ENCODE measurements at regions not wholly inside any gene's neighbourhood (a gene's known extent, or its start where the extent isn't known, plus 50 kb on each side); places are given as distances from the start of the nearest gene placed in this dataset.

DNA sequence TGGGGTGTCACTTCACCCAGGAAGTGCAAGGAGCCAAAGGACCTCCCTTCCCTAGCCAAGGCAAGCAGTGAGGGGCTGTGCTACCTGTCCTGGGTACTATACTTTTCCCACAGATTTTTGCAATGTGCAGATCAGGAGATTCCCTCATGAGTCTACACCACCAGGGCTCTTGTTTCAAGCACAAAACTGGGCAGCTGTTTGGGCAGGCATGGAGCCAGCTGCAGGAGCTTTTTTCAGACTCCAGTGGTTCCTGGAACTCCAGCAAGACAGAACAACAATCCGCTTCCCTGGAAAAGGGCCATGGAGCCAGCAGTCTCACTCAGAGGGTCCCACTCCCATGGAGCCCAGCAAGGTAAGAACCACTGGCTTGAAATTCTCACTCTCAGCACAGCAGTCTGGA, 1649.6 kb downstream of the LRRC4C start:
- DNase-seq (no peak), ATAC-seq (ENCODE audit: low FRiP score in 2 of 2) (no peak)
- TF ChIP-seq EP300 (IDR thresholded peaks at IDR 0.05) (no peak), POLR2AphosphoS5 (IDR thresholded peaks at IDR 0.05) (no peak), POLR2A (IDR thresholded peaks at IDR 0.05) (no peak)
- TF ChIP-seq, protein P1, sequence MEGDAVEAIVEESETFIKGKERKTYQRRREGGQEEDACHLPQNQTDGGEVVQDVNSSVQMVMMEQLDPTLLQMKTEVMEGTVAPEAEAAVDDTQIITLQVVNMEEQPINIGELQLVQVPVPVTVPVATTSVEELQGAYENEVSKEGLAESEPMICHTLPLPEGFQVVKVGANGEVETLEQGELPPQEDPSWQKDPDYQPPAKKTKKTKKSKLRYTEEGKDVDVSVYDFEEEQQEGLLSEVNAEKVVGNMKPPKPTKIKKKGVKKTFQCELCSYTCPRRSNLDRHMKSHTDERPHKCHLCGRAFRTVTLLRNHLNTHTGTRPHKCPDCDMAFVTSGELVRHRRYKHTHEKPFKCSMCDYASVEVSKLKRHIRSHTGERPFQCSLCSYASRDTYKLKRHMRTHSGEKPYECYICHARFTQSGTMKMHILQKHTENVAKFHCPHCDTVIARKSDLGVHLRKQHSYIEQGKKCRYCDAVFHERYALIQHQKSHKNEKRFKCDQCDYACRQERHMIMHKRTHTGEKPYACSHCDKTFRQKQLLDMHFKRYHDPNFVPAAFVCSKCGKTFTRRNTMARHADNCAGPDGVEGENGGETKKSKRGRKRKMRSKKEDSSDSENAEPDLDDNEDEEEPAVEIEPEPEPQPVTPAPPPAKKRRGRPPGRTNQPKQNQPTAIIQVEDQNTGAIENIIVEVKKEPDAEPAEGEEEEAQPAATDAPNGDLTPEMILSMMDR (IDR thresholded peaks at IDR 0.05), result no peak
- Histone ChIP-seq H3K4me1 (no peaks in the 10 kb centered on the region), H3K36me3 (no peaks in the 10 kb centered on the region), H3K4me3 (no peak overlapping the region), H3K27me3 (no peaks in the 10 kb centered on the region), H3K9me3 (peaks cover 0 to 11% (median 0%) of the 10 kb centered on the region in 4 donors), H3K27ac (no peak overlapping the region)
- 77 to 100% methylated on average over 1 of the region's 1 CpG for WGBS, 2 donors

DNA sequence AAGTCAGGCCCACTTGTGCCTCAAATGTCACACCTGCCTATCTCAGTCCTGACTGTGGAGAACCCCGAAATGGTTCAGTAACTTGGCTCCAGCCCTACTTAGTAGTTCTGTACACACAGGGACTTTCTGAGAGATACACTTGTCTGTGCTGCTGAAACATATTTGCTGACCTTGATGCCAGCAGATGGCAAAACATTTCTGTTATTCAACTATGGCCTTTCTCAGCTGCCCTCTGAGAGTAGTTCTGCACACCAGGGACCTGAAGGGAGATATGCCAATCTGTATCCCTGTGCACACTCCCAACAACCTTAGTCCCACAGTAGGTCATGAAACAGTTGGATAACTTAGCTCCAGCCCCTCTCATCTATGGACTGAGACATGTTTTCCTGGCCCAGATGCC, 1651.5 kb downstream of the LRRC4C start:
- WGBS, 2 donors, result 81 to 89% methylated on average over 1 of the region's 1 CpG
- H3K36me3 ChIP-seq, result no peaks in the 10 kb centered on the region
- TF ChIP-seq, protein P1 (IDR thresholded peaks at IDR 0.05), result no peak
- no peak for TF ChIP-seq POLR2AphosphoS5 (IDR thresholded peaks at IDR 0.05)
- TF ChIP-seq EP300 (IDR thresholded peaks at IDR 0.05), result no peak
- TF ChIP-seq POLR2A (IDR thresholded peaks at IDR 0.05), result no peak
- no peak overlapping the region for H3K27ac ChIP-seq
- no peak for DNase-seq
- H3K9me3 ChIP-seq, result peaks cover 0 to 11% (median 0%) of the 10 kb centered on the region in 4 donors
- no peak overlapping the region for H3K4me3 ChIP-seq
- ATAC-seq (ENCODE audit: low FRiP score in 2 of 2), result no peak
- H3K4me1 ChIP-seq, result no peaks in the 10 kb centered on the region
- H3K27me3 ChIP-seq, result no peaks in the 10 kb centered on the region

DNA sequence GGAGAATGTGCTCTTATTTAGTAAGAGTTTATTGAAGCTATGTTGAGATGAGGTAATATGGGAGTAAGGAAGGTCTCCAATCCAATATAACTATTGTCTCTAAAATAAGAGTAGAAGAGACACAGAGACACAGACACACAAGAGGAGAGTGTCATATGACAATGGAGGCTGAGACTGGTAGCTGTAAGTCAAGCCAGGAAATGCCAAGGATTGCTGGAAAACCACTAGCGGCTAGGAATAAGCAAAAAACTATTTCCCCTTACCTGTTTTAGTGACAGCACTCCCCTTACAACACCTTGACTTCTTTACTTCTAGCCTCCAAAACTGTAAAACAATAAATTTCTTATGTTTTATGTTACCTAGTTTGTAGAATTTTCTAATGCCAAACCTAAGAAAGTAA, 1652.8 kb downstream of the LRRC4C start:
- no peaks in the 10 kb centered on the region for H3K27me3 ChIP-seq
- no peak for ATAC-seq (ENCODE audit: low FRiP score in 2 of 2)
- DNase-seq, result no peak
- H3K4me3 ChIP-seq, result no peak overlapping the region
- H3K9me3 ChIP-seq, result peaks cover 0 to 6% (median 0%) of the 10 kb centered on the region in 4 donors
- H3K4me1 ChIP-seq, result no peaks in the 10 kb centered on the region
- WGBS, 2 donors, result 67 to 83% methylated on average over 1 of the region's 1 CpG
- TF ChIP-seq POLR2AphosphoS5 (IDR thresholded peaks at IDR 0.05) (no peak), EP300 (IDR thresholded peaks at IDR 0.05) (no peak), POLR2A (IDR thresholded peaks at IDR 0.05) (no peak)
- TF ChIP-seq, protein P1 (IDR thresholded peaks at IDR 0.05), result no peak
- no peaks in the 10 kb centered on the region for H3K36me3 ChIP-seq
- H3K27ac ChIP-seq, result no peak overlapping the region

DNA sequence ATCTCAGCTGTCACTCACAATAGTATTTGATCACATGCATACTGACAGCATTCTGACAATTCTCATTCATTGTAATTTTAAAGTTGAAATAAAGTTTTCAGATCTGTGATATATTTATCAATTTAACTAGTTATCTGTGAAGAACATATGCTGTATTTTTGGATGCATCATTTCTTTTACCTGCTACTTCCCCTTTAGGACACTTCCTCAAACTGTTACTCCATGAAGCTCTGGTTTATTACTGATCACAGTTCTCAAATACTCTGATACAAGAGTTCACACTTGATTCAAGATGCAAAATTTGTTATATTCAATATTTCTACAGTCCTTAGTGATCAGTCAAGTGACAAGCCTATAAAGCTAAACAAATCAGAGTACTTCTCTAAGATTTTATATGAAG, 1655.2 kb downstream of the LRRC4C start:
- no peak overlapping the region for H3K4me3 ChIP-seq
- DNase-seq (no peak), ATAC-seq (ENCODE audit: low FRiP score in 2 of 2) (no peak)
- no peak overlapping the region for H3K27ac ChIP-seq
- H3K36me3 ChIP-seq, result no peaks in the 10 kb centered on the region
- no peaks in the 10 kb centered on the region for H3K27me3 ChIP-seq
- TF ChIP-seq POLR2AphosphoS5 (IDR thresholded peaks at IDR 0.05), result no peak
- TF ChIP-seq, protein P1 (IDR thresholded peaks at IDR 0.05), result no peak
- no peak for TF ChIP-seq POLR2A (IDR thresholded peaks at IDR 0.05)
- TF ChIP-seq EP300 (IDR thresholded peaks at IDR 0.05), result no peak
- no peaks in the 10 kb centered on the region for H3K9me3 ChIP-seq
- no peaks in the 10 kb centered on the region for H3K4me1 ChIP-seq

DNA sequence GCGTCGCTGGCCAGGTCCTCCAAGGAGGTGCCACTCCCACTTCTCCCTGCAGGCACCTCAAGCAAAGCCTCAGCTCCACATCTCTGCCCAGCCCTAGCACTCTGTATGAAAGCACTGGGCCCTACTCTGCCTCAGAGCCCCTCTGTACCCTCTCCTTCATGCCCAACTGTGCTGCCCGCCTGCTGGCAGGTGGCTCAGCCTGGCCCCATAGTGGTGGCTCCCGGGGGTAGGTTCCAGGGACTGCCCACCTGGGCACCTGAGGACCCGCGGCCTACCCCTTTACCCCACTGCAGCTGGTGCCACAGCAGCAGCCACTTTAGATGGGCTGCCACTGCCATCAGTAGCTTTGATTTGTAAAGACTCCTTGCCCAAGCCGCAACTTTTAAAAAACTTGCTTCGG, 1672.8 kb downstream of the LRRC4C start:
- Histone ChIP-seq H3K36me3 (no peaks in the 10 kb centered on the region), H3K27me3 (no peaks in the 10 kb centered on the region), H3K4me3 (no peak overlapping the region), H3K9me3 (no peaks in the 10 kb centered on the region), H3K4me1 (no peaks in the 10 kb centered on the region), H3K27ac (no peak overlapping the region)
- peak in 1 of 2 donors; percentile 43 for ATAC-seq (ENCODE audit: low FRiP score in 2 of 2)
- no peak for TF ChIP-seq EP300 (IDR thresholded peaks at IDR 0.05)
- no peak for TF ChIP-seq POLR2A (IDR thresholded peaks at IDR 0.05)
- no peak for TF ChIP-seq POLR2AphosphoS5 (IDR thresholded peaks at IDR 0.05)
- TF ChIP-seq, protein P1 (IDR thresholded peaks at IDR 0.05), result no peak
- DNase-seq, result peak in 1 of 2 donors; percentile 35
- WGBS, 2 donors, result 92 to 97% methylated on average over 4 to 8 of the region's 8 CpGs

Data from upper lobe of left lung (tissue), 6 donors.